ENCODE measurements at regions not wholly inside any gene's neighbourhood (a gene's known extent, or its start where the extent isn't known, plus 50 kb on each side); places are given as distances from the start of the nearest gene placed in this dataset.
A peak's percentile ranks its signal among the peaks of the same experiment; 100 is the strongest.

- no peak for DNase-seq
- Mint-ChIP-seq H3K9me3 (no peaks in the 10 kb centered on the region), H3K27me3 (no peaks in the 10 kb centered on the region), H3K27ac (peak overlapping the region; percentile 100), H3K4me3 (peak overlapping the region; percentile 83), H3K36me3 (ENCODE audit: low read depth) (peaks cover 3% of the 10 kb centered on the region), H3K4me1 (peaks cover 80% of the 10 kb centered on the region)
- intact Hi-C loops (cut with micrococcal nuclease): loop anchor here (2.0 kb wide), 1 partner anchor 32 kb away; no protein-coding TSS in a partner anchor
Observed at GRCh38 chr1:24990779-24991641, 60.9 kb upstream of the RUNX3 start.

- Mint-ChIP-seq H3K36me3 (ENCODE audit: low read depth) (peaks cover 3% of the 10 kb centered on the region), H3K27me3 (no peaks in the 10 kb centered on the region), H3K4me3 (peak overlapping the region; percentile 70), H3K9me3 (no peaks in the 10 kb centered on the region), H3K27ac (peak overlapping the region; percentile 77), H3K4me1 (peaks cover 82% of the 10 kb centered on the region)
- no peak for DNase-seq
- intact Hi-C loops (cut with micrococcal nuclease): loop anchor here (2.0 kb wide), 1 partner anchor 33 kb away; no protein-coding TSS in a partner anchor
Observed at GRCh38 chr1:24990136-24990535, 60.1 kb upstream of the RUNX3 start.

GRCh38 chr1:24989082-24989481 lies 59.0 kb upstream of the RUNX3 start:
- intact Hi-C loops (cut with micrococcal nuclease): no loop called here
- H3K4me3 Mint-ChIP-seq: no peak overlapping the region
- H3K9me3 Mint-ChIP-seq: no peaks in the 10 kb centered on the region
- no peaks in the 10 kb centered on the region for H3K27me3 Mint-ChIP-seq
- DNase-seq: no peak
- peaks cover 3% of the 10 kb centered on the region for H3K36me3 Mint-ChIP-seq (ENCODE audit: low read depth)
- H3K4me1 Mint-ChIP-seq: peaks cover 85% of the 10 kb centered on the region
- H3K27ac Mint-ChIP-seq: peak overlapping the region; percentile 72

- Mint-ChIP-seq H3K9me3 (no peaks in the 10 kb centered on the region), H3K36me3 (ENCODE audit: low read depth) (peaks cover 3% of the 10 kb centered on the region), H3K4me1 (peaks cover 85% of the 10 kb centered on the region), H3K27me3 (no peaks in the 10 kb centered on the region), H3K4me3 (peak overlapping the region; percentile 18), H3K27ac (peak overlapping the region; percentile 72)
- no peak for DNase-seq
- intact Hi-C loops (cut with micrococcal nuclease): no loop called here
Observed at GRCh38 chr1:24988558-24988912, 58.5 kb upstream of the RUNX3 start.

GRCh38 chr1:24987875-24988557 lies 57.9 kb upstream of the RUNX3 start:
- peak overlapping the region; percentile 56 for H3K27ac Mint-ChIP-seq
- H3K4me1 Mint-ChIP-seq: peaks cover 85% of the 10 kb centered on the region
- H3K4me3 Mint-ChIP-seq: peak overlapping the region; percentile 21
- H3K27me3 Mint-ChIP-seq: no peaks in the 10 kb centered on the region
- peaks cover 3% of the 10 kb centered on the region for H3K36me3 Mint-ChIP-seq (ENCODE audit: low read depth)
- no peak for DNase-seq
- no peaks in the 10 kb centered on the region for H3K9me3 Mint-ChIP-seq
- intact Hi-C loops (cut with micrococcal nuclease): no loop called here

GRCh38 chr1:24987424-24987823 lies 57.3 kb upstream of the RUNX3 start:
- Mint-ChIP-seq H3K36me3 (ENCODE audit: low read depth) (peaks cover 3% of the 10 kb centered on the region), H3K27ac (no peak overlapping the region), H3K4me1 (peaks cover 85% of the 10 kb centered on the region), H3K27me3 (no peaks in the 10 kb centered on the region), H3K4me3 (no peak overlapping the region), H3K9me3 (no peaks in the 10 kb centered on the region)
- intact Hi-C loops (cut with micrococcal nuclease): no loop called here
- DNase-seq: no peak

GRCh38 chr1:24986372-24986965 lies 56.4 kb upstream of the RUNX3 start:
- Mint-ChIP-seq H3K27me3 (no peaks in the 10 kb centered on the region), H3K9me3 (no peaks in the 10 kb centered on the region), H3K27ac (peak overlapping the region; percentile 30), H3K36me3 (ENCODE audit: low read depth) (peaks cover 3% of the 10 kb centered on the region), H3K4me3 (no peak overlapping the region), H3K4me1 (peaks cover 85% of the 10 kb centered on the region)
- no peak for DNase-seq
- intact Hi-C loops (cut with micrococcal nuclease): no loop called here

GRCh38 chr1:24985737-24986136 lies 55.7 kb upstream of the RUNX3 start:
- intact Hi-C loops (cut with micrococcal nuclease): no loop called here
- Mint-ChIP-seq H3K4me1 (peaks cover 87% of the 10 kb centered on the region), H3K36me3 (ENCODE audit: low read depth) (peaks cover 3% of the 10 kb centered on the region), H3K27ac (no peak overlapping the region), H3K9me3 (no peaks in the 10 kb centered on the region), H3K4me3 (peak overlapping the region; percentile 25), H3K27me3 (no peaks in the 10 kb centered on the region)
- DNase-seq: no peak

- no peaks in the 10 kb centered on the region for H3K27me3 Mint-ChIP-seq
- H3K4me1 Mint-ChIP-seq: peaks cover 87% of the 10 kb centered on the region
- peak overlapping the region; percentile 30 for H3K27ac Mint-ChIP-seq
- H3K9me3 Mint-ChIP-seq: no peaks in the 10 kb centered on the region
- intact Hi-C loops (cut with micrococcal nuclease): no loop called here
- DNase-seq: peak; percentile 82
- peaks cover 3% of the 10 kb centered on the region for H3K36me3 Mint-ChIP-seq (ENCODE audit: low read depth)
- peak overlapping the region; percentile 36 for H3K4me3 Mint-ChIP-seq
Observed at GRCh38 chr1:24984800-24985522, 54.9 kb upstream of the RUNX3 start.

- no peak for DNase-seq
- no peaks in the 10 kb centered on the region for H3K9me3 Mint-ChIP-seq
- peaks cover 86% of the 10 kb centered on the region for H3K4me1 Mint-ChIP-seq
- H3K36me3 Mint-ChIP-seq (ENCODE audit: low read depth): peaks cover 3% of the 10 kb centered on the region
- intact Hi-C loops (cut with micrococcal nuclease): no loop called here
- H3K27ac Mint-ChIP-seq: peak overlapping the region; percentile 30
- no peaks in the 10 kb centered on the region for H3K27me3 Mint-ChIP-seq
- H3K4me3 Mint-ChIP-seq: peak overlapping the region; percentile 36
Observed at GRCh38 chr1:24984300-24984699, 54.2 kb upstream of the RUNX3 start.

GRCh38 chr1:24983006-24983680 lies 53.1 kb upstream of the RUNX3 start:
- Mint-ChIP-seq H3K27ac (peak overlapping the region; percentile 94), H3K36me3 (ENCODE audit: low read depth) (peaks cover 5% of the 10 kb centered on the region), H3K27me3 (no peaks in the 10 kb centered on the region), H3K4me3 (peak overlapping the region; percentile 46), H3K9me3 (peaks cover 2% of the 10 kb centered on the region), H3K4me1 (peaks cover 87% of the 10 kb centered on the region)
- intact Hi-C loops (cut with micrococcal nuclease): no loop called here
- DNase-seq: no peak

- Mint-ChIP-seq H3K27ac (peak overlapping the region; percentile 94), H3K4me1 (peaks cover 84% of the 10 kb centered on the region), H3K27me3 (no peaks in the 10 kb centered on the region), H3K36me3 (ENCODE audit: low read depth) (peaks cover 8% of the 10 kb centered on the region), H3K4me3 (peak overlapping the region; percentile 66), H3K9me3 (peaks cover 8% of the 10 kb centered on the region)
- intact Hi-C loops (cut with micrococcal nuclease): no loop called here
- peak; percentile 77 for DNase-seq
Observed at GRCh38 chr1:24981631-24982005, 51.5 kb upstream of the RUNX3 start.

Measured in activated CD4-positive, alpha-beta T cell treated with anti-CD3 and anti-CD28 coated beads, Interleukin-2, amount 10 ng/mL, durations not matched to agents 24 days and 14 days (primary cell).